T-cell (primary cell): ENCODE measurements at regions not wholly inside any gene's neighbourhood (a gene's known extent, or its start where the extent isn't known, plus 50 kb on each side); places are given as distances from the start of the nearest gene placed in this dataset.
"Not testable (repeated sequence)": the region's sequence is repeated elsewhere in the genome, so short reads cannot be mapped to it uniquely, and the experiment has no call there.

ENCODE experiments used
- ATAC-seq, 4 experiments: fragments of 200-7000 bp in 3 of 4; fragments of 150-1000 bp in 1 of 4; cut with Tn5 transposase; replicated peaks in 1 of 4; 1 replicate in 3 of 4; 2 replicates in 1 of 4; pipeline ENCODE4 v1.10.0; 2021; ENCODE audit warnings: moderate library complexity in 3 of 4, mild to moderate bottlenecking in 2 of 4, moderate number of reproducible peaks in 1 of 4
- CTCF ChIA-PET, 2 donors: fragments of 300-600 bp; sonication (Branson Sonifier 250); formaldehyde crosslinking; loops; one replicate each; lab custom pipeline; 2022; ENCODE audit warnings: antibody characterized with exemption in 2 of 2; lab: Charles Lee
- POLR2A ChIA-PET, 2 donors: fragments of 300-600 bp; sonication (Branson Sonifier 250); formaldehyde crosslinking; loops; one replicate each; lab custom pipeline; 2022; ENCODE audit warnings: antibody characterized with exemption in 2 of 2; lab: Charles Lee
- DNase-seq, 35 experiments: peaks; one replicate each; pipeline versions ENCODE4 v3.0.0 to v3.0.0-alpha.2; 2013 to 2023
- H3K27ac ChIP-seq: one replicate; pipeline ENCODE4 v1.5.1; 2013; ENCODE audit warnings: low read length
- H3K27me3 ChIP-seq, 2 experiments: replicated peaks in 1 of 2; 1 replicate in 1 of 2; 2 replicates in 1 of 2; pipeline versions ENCODE4 v1.6.1 to v1.7.0; 2013; ENCODE audit warnings: low read length in 1 of 2, mixed read lengths in 1 of 2; ENCODE audit not compliant: control insufficient read depth in 2 of 2, insufficient read depth in 2 of 2; ENCODE audit errors: extremely low read depth in 1 of 2
- H3K36me3 ChIP-seq, 2 donors: 1 replicate in 1 of 2; 2 replicates in 1 of 2; pipeline versions ENCODE4 v1.6.1 to v1.7.0; 2013; ENCODE audit warnings: low read length in 1 of 2; ENCODE audit not compliant: control insufficient read depth in 2 of 2, insufficient read depth in 1 of 2; ENCODE audit errors: extremely low read depth in 1 of 2
- H3K4me1 ChIP-seq, 2 experiments: 1 replicate in 1 of 2; 2 replicates in 1 of 2; pipeline versions ENCODE4 v1.6.1 to v1.7.0; 2013; ENCODE audit warnings: low read length in 2 of 2, mixed read lengths in 1 of 2; ENCODE audit not compliant: insufficient read depth in 2 of 2, control insufficient read depth in 1 of 2; ENCODE audit errors: extremely low read depth in 1 of 2
- H3K4me3 ChIP-seq, 2 donors: 1 replicate in 1 of 2; 2 replicates in 1 of 2; pipeline versions ENCODE4 v1.5.1 to v1.7.0; 2013; ENCODE audit warnings: mild to moderate bottlenecking in 2 of 2, low read length in 1 of 2, moderate library complexity in 1 of 2; ENCODE audit not compliant: control insufficient read depth in 1 of 2; ENCODE audit errors: extremely low read depth in 1 of 2
- H3K9me3 ChIP-seq: 2 replicates; pipeline ENCODE4 v1.7.0; 2013
- H3K27ac Mint-ChIP-seq, 2 donors: one replicate each; pipeline ENCODE4 v1.8.0; 2020 to 2021; ENCODE audit warnings: mild to moderate bottlenecking in 2 of 2, mixed read lengths in 2 of 2
- H3K27me3 Mint-ChIP-seq, 2 donors: one replicate each; pipeline ENCODE4 v1.8.0; 2021 to 2022; ENCODE audit warnings: mixed read lengths in 2 of 2
- H3K36me3 Mint-ChIP-seq: one replicate; pipeline ENCODE4 v1.8.0; 2021; ENCODE audit warnings: mixed read lengths
- H3K4me1 Mint-ChIP-seq, 3 donors: one replicate each; pipeline ENCODE4 v1.8.0; 2020 to 2022; ENCODE audit warnings: mixed read lengths in 3 of 3, mild to moderate bottlenecking in 1 of 3
- H3K4me3 Mint-ChIP-seq, 3 donors: one replicate each; pipeline ENCODE4 v1.8.0; 2020 to 2022; ENCODE audit warnings: mild to moderate bottlenecking in 3 of 3, mixed read lengths in 3 of 3, moderate library complexity in 3 of 3
- H3K9me3 Mint-ChIP-seq, 3 donors: one replicate each; pipeline ENCODE4 v1.8.0; 2020 to 2022; ENCODE audit warnings: mixed read lengths in 3 of 3
- WGBS: methylation state at CpG from one replicate; pipeline ENCODE4 v1.1.5; 2013; ENCODE audit warnings: missing lambda C conversion rate; ENCODE audit not compliant: insufficient coverage; 5-methylcytosine and 5-hydroxymethylcytosine counted together

- Histone ChIP-seq H3K9me3 (no peaks in the 10 kb centered on the region), H3K27me3 (no peaks in the 10 kb centered on the region), H3K27ac (no peak overlapping the region), H3K4me1 (no peaks in the 10 kb centered on the region), H3K4me3 (no peak overlapping the region), H3K36me3 (no peaks in the 10 kb centered on the region)
- no peaks in the 10 kb centered on the region for H3K27me3 Mint-ChIP-seq
- H3K9me3 Mint-ChIP-seq, result peaks cover 0 to 10% (median 6%) of the 10 kb centered on the region in 3 donors
- CTCF ChIA-PET, result no interaction called here
- POLR2A ChIA-PET, result no interaction called here
- H3K27ac Mint-ChIP-seq, result no peak overlapping the region
- H3K4me3 Mint-ChIP-seq, result no peak overlapping the region
- no peaks in the 10 kb centered on the region for H3K4me1 Mint-ChIP-seq
- DNase-seq (no peak), ATAC-seq (no peak)
- H3K36me3 Mint-ChIP-seq, result no peaks in the 10 kb centered on the region
- WGBS, result 63% methylated on average over 1 of the region's 4 CpGs
Observed at GRCh38 chr1:95535614-95536013, 301.6 kb downstream of the RWDD3 start.

- 71% methylated on average over 2 of the region's 5 CpGs for WGBS
- ChIA-PET CTCF (no interaction called here), POLR2A (no interaction called here)
- no peak overlapping the region for H3K4me3 Mint-ChIP-seq
- H3K27ac ChIP-seq, result no peak overlapping the region
- H3K27ac Mint-ChIP-seq, result no peak overlapping the region
- H3K4me1 ChIP-seq, result no peaks in the 10 kb centered on the region
- H3K4me3 ChIP-seq, result no peak overlapping the region
- no peaks in the 10 kb centered on the region for H3K27me3 ChIP-seq
- DNase-seq (no peak), ATAC-seq (no peak)
- no peaks in the 10 kb centered on the region for H3K36me3 ChIP-seq
- H3K9me3 Mint-ChIP-seq, result peaks cover 0 to 7% (median 4%) of the 10 kb centered on the region in 3 donors
- no peaks in the 10 kb centered on the region for H3K9me3 ChIP-seq
- H3K36me3 Mint-ChIP-seq, result no peaks in the 10 kb centered on the region
- H3K4me1 Mint-ChIP-seq, result no peaks in the 10 kb centered on the region
- H3K27me3 Mint-ChIP-seq, result no peaks in the 10 kb centered on the region
Observed at GRCh38 chr1:95536501-95536900, 302.5 kb downstream of the RWDD3 start.

- no peak overlapping the region for H3K4me3 Mint-ChIP-seq
- ChIA-PET POLR2A (no interaction called here), CTCF (no interaction called here)
- Histone ChIP-seq H3K4me1 (no peaks in the 10 kb centered on the region), H3K36me3 (no peaks in the 10 kb centered on the region), H3K4me3 (no peak overlapping the region), H3K27me3 (no peaks in the 10 kb centered on the region), H3K27ac (no peak overlapping the region), H3K9me3 (no peaks in the 10 kb centered on the region)
- no peaks in the 10 kb centered on the region for H3K4me1 Mint-ChIP-seq
- DNase-seq (no peak), ATAC-seq (no peak)
- H3K27me3 Mint-ChIP-seq, result no peaks in the 10 kb centered on the region
- H3K36me3 Mint-ChIP-seq, result no peaks in the 10 kb centered on the region
- H3K9me3 Mint-ChIP-seq, result peaks cover 0 to 5% (median 4%) of the 10 kb centered on the region in 3 donors
- WGBS, result 79% methylated on average over 2 of the region's 3 CpGs
- no peak overlapping the region for H3K27ac Mint-ChIP-seq
Observed at GRCh38 chr1:95537176-95537575, 303.2 kb downstream of the RWDD3 start.

GRCh38 chr1:95538242-95538641 lies 304.2 kb downstream of the RWDD3 start:
- H3K36me3 ChIP-seq, H3K27me3 Mint-ChIP-seq, H3K9me3 ChIP-seq, H3K4me3 ChIP-seq, H3K27ac Mint-ChIP-seq, H3K27me3 ChIP-seq, ATAC-seq, POLR2A ChIA-PET, H3K9me3 Mint-ChIP-seq, H3K4me1 Mint-ChIP-seq, H3K27ac ChIP-seq, DNase-seq, H3K4me1 ChIP-seq, H3K36me3 Mint-ChIP-seq, H3K4me3 Mint-ChIP-seq, CTCF ChIA-PET: not testable (repeated sequence)
- WGBS, result 67% methylated on average over 1 of the region's 7 CpGs

GRCh38 chr1:95542936-95543335 lies 308.9 kb downstream of the RWDD3 start:
- Mint-ChIP-seq H3K36me3 (no peaks in the 10 kb centered on the region), H3K27me3 (no peaks in the 10 kb centered on the region), H3K9me3 (peaks cover 0 to 10% (median 3%) of the 10 kb centered on the region in 3 donors), H3K27ac (no peak overlapping the region), H3K4me3 (no peak overlapping the region), H3K4me1 (no peaks in the 10 kb centered on the region)
- Histone ChIP-seq H3K4me1 (no peaks in the 10 kb centered on the region), H3K4me3 (no peak overlapping the region), H3K27ac (no peak overlapping the region), H3K9me3 (no peaks in the 10 kb centered on the region), H3K36me3 (no peaks in the 10 kb centered on the region), H3K27me3 (no peaks in the 10 kb centered on the region)
- WGBS, result 67% methylated on average over 1 of the region's 2 CpGs
- DNase-seq, result no peak
- CTCF ChIA-PET, result no interaction called here
- ATAC-seq, result no peak
- POLR2A ChIA-PET, result no interaction called here

- no peak overlapping the region for H3K4me3 ChIP-seq
- ChIA-PET POLR2A (no interaction called here), CTCF (no interaction called here)
- no peak overlapping the region for H3K4me3 Mint-ChIP-seq
- no peaks in the 10 kb centered on the region for H3K36me3 Mint-ChIP-seq
- H3K4me1 ChIP-seq, result no peaks in the 10 kb centered on the region
- H3K27ac ChIP-seq, result no peak overlapping the region
- H3K9me3 Mint-ChIP-seq, result peaks cover 2 to 18% (median 6%) of the 10 kb centered on the region in 3 donors
- no peaks in the 10 kb centered on the region for H3K9me3 ChIP-seq
- H3K27ac Mint-ChIP-seq, result no peak overlapping the region
- DNase-seq, result no peak
- H3K27me3 Mint-ChIP-seq, result no peaks in the 10 kb centered on the region
- ATAC-seq, result no peak
- WGBS, result no CpG with 5 or more reads among the region's 2 CpGs
- H3K4me1 Mint-ChIP-seq, result no peaks in the 10 kb centered on the region
- H3K36me3 ChIP-seq, result no peaks in the 10 kb centered on the region
- H3K27me3 ChIP-seq, result no peaks in the 10 kb centered on the region
Observed at GRCh38 chr1:95547005-95547404, 313.0 kb downstream of the RWDD3 start.

- CTCF ChIA-PET, result no interaction called here
- POLR2A ChIA-PET, result no interaction called here
- Histone ChIP-seq H3K27me3 (no peaks in the 10 kb centered on the region), H3K4me3 (no peak overlapping the region), H3K4me1 (no peaks in the 10 kb centered on the region), H3K27ac (no peak overlapping the region), H3K36me3 (no peaks in the 10 kb centered on the region), H3K9me3 (no peaks in the 10 kb centered on the region)
- Mint-ChIP-seq H3K4me1 (no peaks in the 10 kb centered on the region), H3K27ac (no peak overlapping the region), H3K27me3 (no peaks in the 10 kb centered on the region), H3K36me3 (no peaks in the 10 kb centered on the region), H3K4me3 (no peak overlapping the region), H3K9me3 (peaks cover 5 to 14% (median 9%) of the 10 kb centered on the region in 3 donors)
- WGBS, result 40% methylated on average over 1 of the region's 1 CpG
- DNase-seq, result no peak
- ATAC-seq, result no peak
Observed at GRCh38 chr1:95548211-95548610, 314.2 kb downstream of the RWDD3 start.
